MM.1S (cell line): ENCODE measurements at regions not wholly inside any gene's neighbourhood (a gene's known extent, or its start where the extent isn't known, plus 50 kb on each side); places are given as distances from the start of the nearest gene placed in this dataset.

Experiments used
- EZH2 ChIP-seq: fragments of 300-600 bp; sonication (generic); optimal IDR thresholded peaks from 2 replicates; pipeline ENCODE3; 2017; ENCODE audit warnings: low read depth, mild to moderate bottlenecking, antibody characterized with exemption, low read length, mixed read lengths
- EZH2phosphoT487 ChIP-seq: fragments of 300-600 bp; sonication (generic); IDR thresholded peaks from 2 replicates; pipeline ENCODE4 v1.6.1; 2018; ENCODE audit warnings: antibody characterized with exemption, low read length
- TF ChIP-seq, protein P1 (sequence below): fragments of 300-600 bp; sonication (generic); IDR thresholded peaks from 2 replicates; pipeline ENCODE4 v1.5.1; 2016; ENCODE audit warnings: antibody characterized with exemption, low read length, mixed read lengths

DNA sequence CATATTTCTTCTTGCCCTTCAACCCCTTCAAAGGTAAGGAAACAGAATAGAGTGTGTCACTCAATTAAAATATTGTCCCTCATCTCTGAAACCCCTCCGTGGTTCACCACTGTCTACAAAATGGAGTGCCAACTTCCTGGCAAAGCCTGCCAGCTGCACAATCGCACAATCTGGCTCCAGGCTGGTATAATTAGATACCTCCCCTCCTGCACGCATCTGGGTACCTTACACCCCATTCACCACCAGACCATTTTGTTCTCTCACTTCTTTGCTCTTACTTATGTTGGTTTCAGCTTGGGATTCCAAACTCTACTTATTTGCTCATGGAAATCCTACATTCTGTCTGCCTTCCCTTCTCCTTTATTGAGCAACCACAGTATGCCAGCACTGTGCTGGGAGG is 314.9 kb downstream of the NUAK1 start:
- TF ChIP-seq, protein P1, sequence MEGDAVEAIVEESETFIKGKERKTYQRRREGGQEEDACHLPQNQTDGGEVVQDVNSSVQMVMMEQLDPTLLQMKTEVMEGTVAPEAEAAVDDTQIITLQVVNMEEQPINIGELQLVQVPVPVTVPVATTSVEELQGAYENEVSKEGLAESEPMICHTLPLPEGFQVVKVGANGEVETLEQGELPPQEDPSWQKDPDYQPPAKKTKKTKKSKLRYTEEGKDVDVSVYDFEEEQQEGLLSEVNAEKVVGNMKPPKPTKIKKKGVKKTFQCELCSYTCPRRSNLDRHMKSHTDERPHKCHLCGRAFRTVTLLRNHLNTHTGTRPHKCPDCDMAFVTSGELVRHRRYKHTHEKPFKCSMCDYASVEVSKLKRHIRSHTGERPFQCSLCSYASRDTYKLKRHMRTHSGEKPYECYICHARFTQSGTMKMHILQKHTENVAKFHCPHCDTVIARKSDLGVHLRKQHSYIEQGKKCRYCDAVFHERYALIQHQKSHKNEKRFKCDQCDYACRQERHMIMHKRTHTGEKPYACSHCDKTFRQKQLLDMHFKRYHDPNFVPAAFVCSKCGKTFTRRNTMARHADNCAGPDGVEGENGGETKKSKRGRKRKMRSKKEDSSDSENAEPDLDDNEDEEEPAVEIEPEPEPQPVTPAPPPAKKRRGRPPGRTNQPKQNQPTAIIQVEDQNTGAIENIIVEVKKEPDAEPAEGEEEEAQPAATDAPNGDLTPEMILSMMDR = no peak
- TF ChIP-seq EZH2 (no peak), EZH2phosphoT487 (no peak)
